ENCODE measurements at regions not wholly inside any gene's neighbourhood (a gene's known extent, or its start where the extent isn't known, plus 50 kb on each side); places are given as distances from the start of the nearest gene placed in this dataset.

DNA sequence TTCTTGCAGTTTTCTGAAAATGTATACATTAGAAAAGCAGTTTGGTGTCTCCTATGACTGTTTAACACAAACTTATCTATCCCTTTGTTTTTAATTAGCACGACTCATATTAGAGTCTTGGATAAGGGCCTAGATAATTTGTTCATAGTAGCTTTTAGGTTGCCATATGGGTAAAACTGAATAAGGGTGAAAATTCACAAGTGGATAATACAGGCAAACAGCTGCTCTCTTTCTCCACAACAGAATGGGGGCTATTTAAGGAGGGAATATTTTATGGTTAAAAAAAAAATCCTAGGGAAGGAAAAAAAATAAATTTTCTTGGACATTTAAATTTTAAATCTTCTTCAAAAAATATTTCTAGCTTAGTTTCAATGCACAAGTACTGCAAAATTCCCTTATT, 1416.1 kb downstream of the GATA3 start:
- no peak for TF ChIP-seq POLR2AphosphoS5 (IDR thresholded peaks at IDR 0.05; ENCODE audit: low read depth)
- TF ChIP-seq, protein P1, sequence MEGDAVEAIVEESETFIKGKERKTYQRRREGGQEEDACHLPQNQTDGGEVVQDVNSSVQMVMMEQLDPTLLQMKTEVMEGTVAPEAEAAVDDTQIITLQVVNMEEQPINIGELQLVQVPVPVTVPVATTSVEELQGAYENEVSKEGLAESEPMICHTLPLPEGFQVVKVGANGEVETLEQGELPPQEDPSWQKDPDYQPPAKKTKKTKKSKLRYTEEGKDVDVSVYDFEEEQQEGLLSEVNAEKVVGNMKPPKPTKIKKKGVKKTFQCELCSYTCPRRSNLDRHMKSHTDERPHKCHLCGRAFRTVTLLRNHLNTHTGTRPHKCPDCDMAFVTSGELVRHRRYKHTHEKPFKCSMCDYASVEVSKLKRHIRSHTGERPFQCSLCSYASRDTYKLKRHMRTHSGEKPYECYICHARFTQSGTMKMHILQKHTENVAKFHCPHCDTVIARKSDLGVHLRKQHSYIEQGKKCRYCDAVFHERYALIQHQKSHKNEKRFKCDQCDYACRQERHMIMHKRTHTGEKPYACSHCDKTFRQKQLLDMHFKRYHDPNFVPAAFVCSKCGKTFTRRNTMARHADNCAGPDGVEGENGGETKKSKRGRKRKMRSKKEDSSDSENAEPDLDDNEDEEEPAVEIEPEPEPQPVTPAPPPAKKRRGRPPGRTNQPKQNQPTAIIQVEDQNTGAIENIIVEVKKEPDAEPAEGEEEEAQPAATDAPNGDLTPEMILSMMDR (IDR thresholded peaks at IDR 0.05; ENCODE audit: insufficient read depth, low read length), result no peak
- TF ChIP-seq, protein P2, sequence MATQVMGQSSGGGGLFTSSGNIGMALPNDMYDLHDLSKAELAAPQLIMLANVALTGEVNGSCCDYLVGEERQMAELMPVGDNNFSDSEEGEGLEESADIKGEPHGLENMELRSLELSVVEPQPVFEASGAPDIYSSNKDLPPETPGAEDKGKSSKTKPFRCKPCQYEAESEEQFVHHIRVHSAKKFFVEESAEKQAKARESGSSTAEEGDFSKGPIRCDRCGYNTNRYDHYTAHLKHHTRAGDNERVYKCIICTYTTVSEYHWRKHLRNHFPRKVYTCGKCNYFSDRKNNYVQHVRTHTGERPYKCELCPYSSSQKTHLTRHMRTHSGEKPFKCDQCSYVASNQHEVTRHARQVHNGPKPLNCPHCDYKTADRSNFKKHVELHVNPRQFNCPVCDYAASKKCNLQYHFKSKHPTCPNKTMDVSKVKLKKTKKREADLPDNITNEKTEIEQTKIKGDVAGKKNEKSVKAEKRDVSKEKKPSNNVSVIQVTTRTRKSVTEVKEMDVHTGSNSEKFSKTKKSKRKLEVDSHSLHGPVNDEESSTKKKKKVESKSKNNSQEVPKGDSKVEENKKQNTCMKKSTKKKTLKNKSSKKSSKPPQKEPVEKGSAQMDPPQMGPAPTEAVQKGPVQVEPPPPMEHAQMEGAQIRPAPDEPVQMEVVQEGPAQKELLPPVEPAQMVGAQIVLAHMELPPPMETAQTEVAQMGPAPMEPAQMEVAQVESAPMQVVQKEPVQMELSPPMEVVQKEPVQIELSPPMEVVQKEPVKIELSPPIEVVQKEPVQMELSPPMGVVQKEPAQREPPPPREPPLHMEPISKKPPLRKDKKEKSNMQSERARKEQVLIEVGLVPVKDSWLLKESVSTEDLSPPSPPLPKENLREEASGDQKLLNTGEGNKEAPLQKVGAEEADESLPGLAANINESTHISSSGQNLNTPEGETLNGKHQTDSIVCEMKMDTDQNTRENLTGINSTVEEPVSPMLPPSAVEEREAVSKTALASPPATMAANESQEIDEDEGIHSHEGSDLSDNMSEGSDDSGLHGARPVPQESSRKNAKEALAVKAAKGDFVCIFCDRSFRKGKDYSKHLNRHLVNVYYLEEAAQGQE (IDR thresholded peaks at IDR 0.05; ENCODE audit: insufficient replicate concordance, low read depth), result no peak
- no peak for TF ChIP-seq GABPA (IDR thresholded peaks at IDR 0.05; ENCODE audit: low read depth)
- no peak for TF ChIP-seq SPI1 (IDR thresholded peaks at IDR 0.05; ENCODE audit: borderline replicate concordance, low read depth)

Measured in HL-60 (cell line).